ENCODE measurements at regions not wholly inside any gene's neighbourhood (a gene's known extent, or its start where the extent isn't known, plus 50 kb on each side); places are given as distances from the start of the nearest gene placed in this dataset.

GRCh38 chr18:71321319-71321718 lies 1032.5 kb downstream of the SOCS6 start:
- TF ChIP-seq EZH2 (IDR thresholded peaks at IDR 0.05; ENCODE audit: borderline replicate concordance, low read depth, low read length, poor library complexity, severe bottlenecking): no peak
- TF ChIP-seq CTCF (conservative IDR thresholded peaks at IDR 0.05; ENCODE audit: low read depth, low read length): no peak

Measured in A673 (cell line).